ENCODE measurements at regions not wholly inside any gene's neighbourhood (a gene's known extent, or its start where the extent isn't known, plus 50 kb on each side); places are given as distances from the start of the nearest gene placed in this dataset.

GRCh38 chr7:19610194-19610943 is 98.5 kb downstream of the POLR1F start:
- TF ChIP-seq, protein P1, sequence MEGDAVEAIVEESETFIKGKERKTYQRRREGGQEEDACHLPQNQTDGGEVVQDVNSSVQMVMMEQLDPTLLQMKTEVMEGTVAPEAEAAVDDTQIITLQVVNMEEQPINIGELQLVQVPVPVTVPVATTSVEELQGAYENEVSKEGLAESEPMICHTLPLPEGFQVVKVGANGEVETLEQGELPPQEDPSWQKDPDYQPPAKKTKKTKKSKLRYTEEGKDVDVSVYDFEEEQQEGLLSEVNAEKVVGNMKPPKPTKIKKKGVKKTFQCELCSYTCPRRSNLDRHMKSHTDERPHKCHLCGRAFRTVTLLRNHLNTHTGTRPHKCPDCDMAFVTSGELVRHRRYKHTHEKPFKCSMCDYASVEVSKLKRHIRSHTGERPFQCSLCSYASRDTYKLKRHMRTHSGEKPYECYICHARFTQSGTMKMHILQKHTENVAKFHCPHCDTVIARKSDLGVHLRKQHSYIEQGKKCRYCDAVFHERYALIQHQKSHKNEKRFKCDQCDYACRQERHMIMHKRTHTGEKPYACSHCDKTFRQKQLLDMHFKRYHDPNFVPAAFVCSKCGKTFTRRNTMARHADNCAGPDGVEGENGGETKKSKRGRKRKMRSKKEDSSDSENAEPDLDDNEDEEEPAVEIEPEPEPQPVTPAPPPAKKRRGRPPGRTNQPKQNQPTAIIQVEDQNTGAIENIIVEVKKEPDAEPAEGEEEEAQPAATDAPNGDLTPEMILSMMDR (IDR thresholded peaks at IDR 0.05) = no peak
- TF ChIP-seq EZH2 (IDR thresholded peaks at IDR 0.05; ENCODE audit: borderline replicate concordance, insufficient read depth, low read depth, low read length, poor library complexity, severe bottlenecking) = no peak

All from B cell (primary cell).